NCI-H2171 (cell line): ENCODE measurements at regions not wholly inside any gene's neighbourhood (a gene's known extent, or its start where the extent isn't known, plus 50 kb on each side); places are given as distances from the start of the nearest gene placed in this dataset.

Experiments
- DNase-seq: peaks from one replicate; lab custom pipeline; 2025; lab: John Stamatoyannopoulos, UW

DNA sequence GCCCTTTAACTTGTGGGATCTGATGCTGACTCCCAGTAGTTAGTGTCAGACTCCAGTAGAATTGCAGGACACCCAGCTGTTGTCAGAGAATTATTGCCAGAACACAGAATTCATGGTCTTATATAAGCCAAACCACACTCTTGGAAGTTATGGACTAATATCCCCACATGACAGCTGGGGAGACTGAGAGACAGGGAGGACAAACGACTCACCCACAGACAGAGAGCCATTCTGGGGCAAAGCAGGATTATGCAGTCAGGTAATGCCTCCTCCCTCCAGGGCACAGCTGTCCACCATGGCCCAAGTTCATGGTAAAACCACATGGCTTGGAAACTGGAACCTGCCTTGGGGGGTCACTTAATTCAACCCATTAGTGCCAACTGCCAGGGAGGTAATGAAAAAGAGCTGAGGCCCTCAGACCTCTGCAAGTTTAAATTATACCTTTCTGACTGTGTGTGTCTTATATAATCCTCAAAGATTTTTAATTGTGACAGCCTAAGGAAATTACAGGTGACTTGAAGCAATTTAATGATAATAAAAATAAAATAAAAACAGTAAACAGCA is 299.5 kb downstream of the BUD13 start:
- DNase-seq = no peak

DNA sequence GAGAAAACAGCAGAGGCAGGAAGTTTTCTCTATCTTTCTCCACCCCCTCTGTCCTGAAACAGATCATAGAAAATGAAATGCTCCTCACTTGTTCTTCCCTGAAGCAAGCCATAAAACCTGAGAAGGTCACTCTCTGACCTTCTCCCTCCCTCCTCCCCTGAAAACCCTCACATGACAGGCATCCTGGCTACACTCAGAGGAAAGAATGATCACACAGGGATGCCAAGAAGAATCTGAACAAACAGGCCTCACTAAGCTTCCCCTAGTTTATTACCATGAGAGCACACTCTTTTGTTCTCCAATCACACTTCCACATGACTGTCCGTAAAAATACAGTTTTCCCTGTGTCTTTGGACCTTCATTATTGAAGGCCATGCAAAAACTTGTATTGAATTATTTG is 300.1 kb downstream of the BUD13 start:
- DNase-seq = no peak

DNA sequence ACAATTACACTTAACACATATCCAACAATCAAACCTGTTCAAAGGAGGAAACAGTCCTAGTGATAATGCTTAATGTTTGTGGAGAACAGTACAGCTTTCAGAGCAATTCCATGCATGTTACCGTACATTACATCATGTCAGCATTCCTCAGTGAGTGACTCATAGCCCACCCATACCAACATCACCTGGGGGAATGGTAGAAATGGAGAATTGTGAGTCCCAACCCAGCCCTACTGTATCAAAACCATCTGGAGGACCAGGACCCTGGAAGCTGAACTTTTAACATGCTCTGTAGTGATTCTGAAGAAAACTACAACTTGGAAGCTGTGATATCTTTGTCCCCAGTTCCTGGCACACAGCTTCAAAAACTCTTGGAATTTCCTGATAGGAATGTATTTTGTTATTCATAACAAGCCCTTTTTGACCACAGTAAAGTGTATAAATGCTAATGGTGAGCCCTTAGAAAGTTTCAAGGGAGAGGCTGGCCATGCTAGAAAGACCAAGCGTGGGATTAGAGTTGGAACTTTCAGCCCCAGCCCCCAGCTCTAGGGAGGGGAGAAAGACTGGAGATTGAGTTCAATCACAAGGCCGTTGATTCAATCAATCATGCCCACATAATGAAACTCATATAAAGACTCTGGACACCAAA is 301.1 kb downstream of the BUD13 start:
- no peak for DNase-seq

DNA sequence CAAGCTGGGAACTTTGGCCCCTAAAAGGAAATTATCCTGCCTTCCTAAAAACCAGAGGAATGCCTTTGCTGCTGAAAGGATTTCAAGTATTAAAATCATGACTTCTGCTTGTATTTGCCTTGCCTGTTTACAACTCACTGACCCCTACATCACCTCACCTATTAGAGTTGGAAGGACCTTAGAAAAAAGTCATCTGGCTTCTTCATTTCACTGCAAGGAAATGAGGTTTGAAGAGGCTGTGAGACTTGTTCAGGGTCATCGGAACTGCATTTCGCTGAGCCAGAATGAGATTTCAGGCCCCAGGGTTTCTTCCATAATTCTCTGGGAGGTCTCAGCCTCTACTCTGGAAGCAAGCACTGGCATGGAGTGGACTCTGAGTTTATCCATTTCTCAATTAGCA is 304.1 kb downstream of the BUD13 start:
- no peak for DNase-seq

DNA sequence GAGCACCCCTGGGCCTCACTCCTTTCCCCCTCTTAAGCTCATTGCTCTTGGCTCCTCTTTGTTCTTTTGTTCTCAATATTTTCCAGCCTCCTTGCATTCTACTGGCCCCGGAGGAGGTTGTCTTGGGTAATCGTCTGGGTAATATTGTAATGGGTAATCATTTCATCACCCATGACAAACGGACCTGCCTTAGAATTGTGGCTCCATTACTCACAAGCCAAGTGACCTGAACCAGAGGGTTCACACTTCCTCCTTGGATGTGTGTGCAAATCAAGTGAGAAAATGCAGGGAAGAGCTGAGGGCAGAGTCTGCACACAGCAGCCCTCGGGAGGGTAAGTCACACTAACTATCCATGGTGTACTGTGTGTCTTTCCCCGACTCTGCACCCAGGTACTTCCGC is 305.0 kb downstream of the BUD13 start:
- no peak for DNase-seq

DNA sequence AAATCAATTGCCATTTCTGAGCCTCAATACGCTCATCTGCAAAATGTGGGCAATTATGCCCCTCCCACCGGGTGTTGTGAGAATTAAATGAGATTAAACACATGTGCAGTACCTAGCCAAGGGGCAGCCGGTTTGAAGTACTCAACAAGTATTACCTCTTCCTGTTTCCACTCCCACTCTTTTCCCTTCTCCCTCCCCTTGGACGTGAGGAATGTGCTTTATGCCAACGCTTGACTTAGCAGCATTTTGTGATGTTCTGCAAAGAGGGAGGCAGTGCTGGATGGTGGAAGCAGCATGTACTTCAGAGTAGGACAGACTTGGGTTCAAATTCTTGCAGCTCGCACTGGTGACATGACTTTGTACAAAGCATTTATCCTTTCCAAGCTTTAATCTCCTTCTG is 306.0 kb downstream of the BUD13 start:
- DNase-seq = no peak

DNA sequence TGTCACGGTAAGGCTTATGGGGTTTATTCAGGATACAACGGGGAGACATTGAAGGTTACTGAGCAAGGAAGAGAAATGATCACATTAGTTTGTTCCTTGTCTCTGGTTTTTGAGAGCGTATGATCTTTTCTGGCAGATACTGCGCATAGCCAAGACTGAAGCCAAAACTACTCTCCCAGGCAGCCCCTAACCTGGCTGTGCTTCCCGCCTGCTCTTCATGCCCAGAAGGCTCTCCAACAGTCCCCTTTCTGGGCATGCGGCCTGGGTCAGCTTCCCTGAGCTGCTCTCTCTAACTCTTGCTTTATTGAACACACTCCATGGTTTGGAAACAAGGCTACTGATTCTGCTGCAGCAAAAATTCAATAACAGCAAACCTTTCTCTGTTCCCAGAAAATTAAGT is 306.6 kb downstream of the BUD13 start:
- no peak for DNase-seq

DNA sequence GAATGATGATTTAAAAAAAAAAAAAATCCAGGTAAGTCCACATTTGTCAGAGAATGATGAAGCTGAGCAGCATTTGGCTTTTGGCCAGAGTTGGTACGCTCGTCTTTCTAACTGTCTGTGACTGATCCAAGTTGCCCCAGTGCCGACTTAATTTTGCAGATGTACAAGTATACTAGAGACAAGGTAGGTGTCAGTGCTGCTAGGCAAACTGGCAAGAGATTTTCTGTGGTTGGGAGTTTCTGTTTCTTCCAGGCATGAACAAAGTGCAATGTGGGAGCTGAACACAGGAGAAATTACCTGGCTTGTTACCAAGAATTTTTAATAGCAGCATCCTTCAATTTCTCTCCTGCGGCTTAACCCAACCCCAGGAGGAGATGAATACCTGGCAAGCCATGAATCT is 307.7 kb downstream of the BUD13 start:
- DNase-seq = no peak

DNA sequence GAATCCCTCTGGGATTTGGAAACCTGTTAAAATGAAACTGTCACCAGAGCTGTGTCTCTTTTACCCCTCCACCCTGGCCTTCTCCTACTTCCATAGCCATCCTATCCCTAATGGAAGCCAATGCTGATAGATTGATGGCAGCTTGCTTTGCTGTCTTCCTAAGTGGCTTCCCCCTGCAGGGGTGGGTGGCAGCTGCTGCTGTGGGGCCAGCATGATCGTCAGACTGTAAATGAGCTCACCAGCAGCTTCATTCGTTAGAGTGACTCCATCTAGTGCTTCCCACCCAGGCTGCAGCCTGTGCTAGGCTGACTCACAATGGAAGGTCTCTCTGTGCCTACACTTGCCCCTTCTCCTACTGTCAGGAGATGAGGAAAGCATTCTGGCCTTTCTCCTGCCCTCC is 311.0 kb downstream of the BUD13 start:
- no peak for DNase-seq

DNA sequence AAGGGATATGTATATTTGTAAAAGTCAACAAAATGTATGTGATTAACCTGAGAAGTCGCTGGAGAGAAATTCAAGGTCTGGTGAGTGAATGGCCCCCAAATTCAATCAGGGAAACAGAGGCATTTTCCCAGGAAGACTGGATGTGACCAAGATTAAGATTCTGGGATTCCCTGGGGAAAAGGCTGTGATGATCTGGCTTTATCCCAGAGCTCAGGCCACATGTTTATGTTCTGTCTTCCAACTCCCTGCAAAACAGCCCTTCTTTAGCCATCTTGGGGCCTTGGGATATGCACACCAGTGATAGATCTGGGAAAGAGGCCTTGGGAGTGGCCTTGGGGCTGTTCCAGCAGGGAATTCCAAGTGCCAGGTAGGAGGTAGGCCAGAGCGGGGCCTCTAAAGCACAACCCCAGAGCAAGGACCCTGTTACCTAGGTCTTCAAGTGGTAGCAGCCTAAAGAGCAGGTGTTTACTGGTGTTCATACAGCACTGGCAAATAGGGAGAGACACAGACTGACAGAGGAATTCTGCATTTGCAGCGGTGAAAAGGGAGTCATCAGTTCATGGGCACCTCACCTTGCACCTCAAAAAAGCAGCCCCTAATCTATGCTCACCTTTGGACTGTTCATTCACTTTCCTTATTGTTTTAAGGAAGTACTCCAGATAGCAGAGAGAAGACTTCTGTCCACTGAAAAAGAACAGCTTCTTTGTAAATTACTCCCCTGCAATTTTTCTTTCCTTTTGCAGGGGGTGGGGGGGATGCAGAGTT is 312.4 kb downstream of the BUD13 start:
- no peak for DNase-seq

DNA sequence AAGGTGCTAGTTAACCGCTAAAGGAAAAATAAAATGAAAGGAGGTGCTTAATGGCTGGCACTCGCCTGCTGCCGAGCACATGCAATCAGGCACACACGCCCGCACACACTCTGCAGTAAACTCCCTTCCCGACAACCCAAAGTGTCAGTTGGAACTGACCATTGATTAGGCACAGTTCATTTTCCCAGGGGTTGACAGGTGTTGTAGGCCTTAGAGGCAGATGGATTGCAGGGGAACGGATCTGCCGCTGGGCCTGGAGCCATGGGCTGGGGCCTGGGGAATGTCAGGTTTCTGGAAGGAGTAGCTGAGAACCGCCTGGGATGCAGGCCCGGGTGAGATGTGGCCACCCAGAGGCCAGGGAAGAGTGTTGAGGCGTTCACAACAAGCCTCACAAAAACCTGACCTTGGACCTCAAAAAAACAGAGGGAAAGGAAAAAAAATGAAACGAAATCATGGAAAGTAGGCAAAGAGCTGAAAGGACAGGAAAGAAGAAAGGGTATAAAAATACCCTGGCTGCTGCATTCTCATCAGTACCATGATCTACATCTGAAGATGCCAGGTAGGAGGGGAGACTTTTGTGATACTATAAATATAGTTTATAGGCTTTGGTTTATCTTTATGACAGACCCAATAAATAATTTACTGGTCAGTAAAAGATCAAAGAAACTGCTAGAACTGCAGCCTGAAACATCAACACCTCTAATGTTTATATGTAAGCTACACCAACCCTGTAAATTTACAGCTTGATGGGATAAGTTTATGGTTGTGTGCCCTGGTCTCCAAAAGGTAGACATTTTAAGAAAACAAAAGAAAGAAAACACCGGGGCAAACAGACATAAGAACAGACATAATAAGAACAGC is 313.4 kb downstream of the BUD13 start:
- DNase-seq = no peak

DNA sequence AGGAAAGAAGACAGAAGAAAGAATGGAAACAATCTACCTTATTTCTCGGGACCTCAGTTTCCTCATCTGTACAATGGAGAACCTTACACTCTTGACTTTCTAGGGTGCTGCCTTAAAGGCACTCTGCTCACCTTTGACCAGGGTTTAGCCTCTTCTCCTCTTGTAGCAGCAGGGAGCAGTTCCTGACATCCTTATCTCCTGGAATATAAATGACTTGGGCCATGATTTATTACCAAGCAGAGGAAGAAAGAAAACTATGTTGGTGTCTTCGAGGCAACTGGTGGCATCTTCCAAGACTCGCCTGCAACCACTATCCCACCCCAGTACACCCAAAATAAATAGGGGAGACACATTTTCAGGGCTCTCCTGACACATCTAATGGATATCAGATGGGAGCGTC is 314.2 kb downstream of the BUD13 start:
- no peak for DNase-seq

DNA sequence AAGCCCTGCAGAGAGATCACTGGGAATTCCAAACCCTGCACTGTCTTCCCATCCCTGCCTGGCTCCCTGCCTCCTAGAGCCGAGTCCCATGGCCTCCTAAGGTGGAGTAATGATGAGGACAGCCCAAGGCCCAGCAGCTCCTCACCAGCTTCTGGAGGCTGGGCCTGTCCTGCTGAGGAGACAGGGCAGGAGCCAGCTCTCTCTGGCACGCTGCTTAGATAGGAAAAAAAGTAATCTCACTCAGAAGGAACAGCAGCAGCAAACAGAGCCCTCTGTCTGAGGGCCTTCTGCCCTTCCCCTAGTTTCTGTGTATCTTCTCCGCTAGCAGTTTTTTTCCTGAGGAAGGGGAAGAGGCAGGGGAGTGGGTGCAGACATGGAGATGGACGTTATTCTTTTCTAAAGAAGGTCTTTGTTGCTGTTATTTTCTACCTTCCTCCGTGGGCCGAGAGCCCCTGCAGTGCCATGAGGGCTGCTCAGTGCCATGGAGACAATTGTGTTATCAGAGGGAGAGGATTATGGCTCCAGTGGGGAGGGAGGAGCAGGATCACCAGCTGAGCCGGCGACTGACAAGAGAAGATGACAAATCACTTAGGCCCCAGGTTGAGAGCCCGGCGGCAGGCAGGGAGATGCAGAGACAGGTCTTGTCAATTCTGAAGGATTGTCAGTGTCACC is 315.3 kb downstream of the BUD13 start:
- DNase-seq = no peak

DNA sequence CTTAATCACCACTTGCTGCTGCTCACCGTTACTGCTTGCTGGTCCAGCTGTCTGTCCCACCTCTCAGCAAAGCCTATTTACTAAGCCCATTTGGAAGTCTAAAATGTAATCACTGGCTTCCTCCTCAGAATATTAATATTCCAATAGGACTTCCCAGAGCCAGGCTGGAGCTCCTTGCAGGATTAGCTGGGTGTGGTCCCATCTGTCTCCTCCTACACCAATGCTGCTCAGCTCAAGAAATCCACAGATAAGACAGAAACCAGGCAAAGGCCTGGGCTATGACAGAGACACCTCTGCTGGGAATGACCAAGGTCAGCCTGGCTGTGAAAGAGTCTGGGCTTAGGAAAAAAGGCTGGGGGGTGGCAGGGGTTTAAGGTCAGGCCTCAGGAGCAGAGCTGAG is 317.8 kb downstream of the BUD13 start:
- DNase-seq = no peak

DNA sequence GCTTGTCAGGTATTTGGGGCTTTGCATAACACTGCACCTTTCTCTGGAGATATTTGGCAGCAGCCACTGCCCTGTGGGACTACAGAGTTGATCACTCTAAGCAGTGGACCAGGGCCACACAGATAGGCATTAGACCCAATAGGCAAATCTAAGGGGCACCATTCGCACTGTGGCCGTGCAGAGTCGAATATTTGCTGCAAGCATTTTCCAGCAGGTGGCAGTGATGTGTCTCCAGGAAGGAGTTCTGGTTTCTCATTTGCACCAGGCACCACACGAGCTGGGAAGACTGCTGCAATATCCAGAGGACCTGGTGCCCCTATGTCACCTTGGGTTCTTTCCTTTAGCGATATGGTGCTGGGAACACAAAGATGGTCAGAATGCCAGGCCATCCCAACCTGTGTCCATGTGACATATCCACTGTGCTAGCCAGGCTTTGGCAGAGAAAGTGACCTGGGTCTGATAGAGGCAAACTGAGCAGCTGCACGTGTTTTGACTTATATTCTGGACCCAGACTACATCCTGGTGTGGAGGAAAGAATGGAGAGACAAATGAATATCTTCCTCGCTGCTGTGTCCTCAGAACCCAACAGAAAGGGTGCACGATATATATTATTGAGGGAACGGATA is 318.7 kb downstream of the BUD13 start:
- no peak for DNase-seq

DNA sequence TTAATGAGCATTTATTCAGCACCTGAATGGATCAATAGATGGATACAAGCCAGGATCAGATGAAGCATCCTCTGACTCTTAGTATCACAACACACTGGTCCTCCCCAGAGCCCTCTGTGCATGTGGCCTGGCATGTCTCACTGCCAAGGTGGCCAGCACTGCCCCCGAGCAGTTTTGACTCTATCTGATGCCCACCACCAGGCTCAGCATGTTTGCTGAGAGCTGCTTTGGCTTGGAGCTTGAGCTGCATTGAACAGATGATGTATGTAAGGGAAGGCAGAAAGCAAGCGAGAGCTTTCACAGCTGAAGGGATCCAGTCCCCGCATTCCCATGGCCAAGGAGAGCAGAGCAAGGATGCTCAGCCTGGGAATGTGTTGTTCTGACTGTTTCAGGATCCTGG is 320.3 kb downstream of the BUD13 start:
- DNase-seq = no peak

DNA sequence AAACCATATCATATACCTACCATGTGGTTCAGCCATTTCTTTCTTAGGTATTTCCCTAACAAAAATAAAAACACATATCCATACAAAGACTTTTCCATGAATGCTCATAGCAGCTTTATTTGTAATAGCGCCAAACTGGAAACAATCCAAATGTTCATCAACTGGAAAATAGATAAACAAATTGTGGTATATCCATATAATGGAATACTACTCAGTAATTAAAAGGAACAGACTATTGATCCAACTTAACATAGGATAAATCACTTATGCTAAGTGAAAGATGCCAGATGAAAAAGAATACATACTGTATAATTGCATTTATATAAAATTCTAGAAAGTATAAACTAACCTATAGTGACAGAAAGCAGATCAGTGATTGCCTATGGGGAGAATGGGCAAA is 323.3 kb downstream of the BUD13 start:
- no peak for DNase-seq

DNA sequence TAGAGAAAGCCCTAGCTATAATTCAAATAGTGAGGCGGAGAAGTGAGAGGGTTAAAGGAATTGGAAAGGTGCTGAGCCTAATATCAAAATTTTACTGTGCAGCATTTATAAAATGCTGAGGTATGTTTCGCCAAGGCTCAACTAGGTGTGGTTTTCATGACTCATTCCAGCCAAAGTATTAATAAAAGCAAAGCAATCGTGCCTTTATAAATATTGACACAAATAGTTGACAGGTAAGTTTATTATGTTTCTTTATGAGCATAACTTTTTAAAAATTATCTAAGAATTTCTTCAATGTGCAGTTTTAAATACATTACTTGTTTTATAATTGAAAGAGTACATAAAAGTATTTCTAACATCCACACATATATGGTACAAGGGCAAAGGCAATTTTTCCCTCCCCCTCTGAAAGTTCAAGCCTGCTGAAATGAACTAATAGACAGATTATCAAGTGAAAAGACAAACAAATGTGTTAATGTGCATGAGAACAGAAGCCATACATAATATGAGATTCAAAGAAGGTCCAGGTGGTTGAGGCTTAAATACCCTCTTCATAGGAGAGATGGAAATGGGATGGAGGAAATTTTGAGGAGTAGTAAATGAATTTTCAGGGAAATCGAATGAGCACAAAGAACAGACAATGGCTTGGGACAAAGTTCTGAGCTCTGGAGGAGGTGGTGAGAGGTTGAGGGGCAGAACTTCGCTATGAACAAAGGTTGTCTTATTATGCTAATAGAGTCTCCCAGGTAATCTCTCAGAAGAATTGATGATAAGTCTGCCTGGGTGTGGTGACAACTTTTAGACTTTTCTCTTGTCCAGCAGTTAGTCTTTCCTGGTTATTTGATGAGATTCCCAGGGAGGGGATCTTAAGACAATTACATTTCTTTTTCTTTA is 326.5 kb downstream of the BUD13 start:
- no peak for DNase-seq

DNA sequence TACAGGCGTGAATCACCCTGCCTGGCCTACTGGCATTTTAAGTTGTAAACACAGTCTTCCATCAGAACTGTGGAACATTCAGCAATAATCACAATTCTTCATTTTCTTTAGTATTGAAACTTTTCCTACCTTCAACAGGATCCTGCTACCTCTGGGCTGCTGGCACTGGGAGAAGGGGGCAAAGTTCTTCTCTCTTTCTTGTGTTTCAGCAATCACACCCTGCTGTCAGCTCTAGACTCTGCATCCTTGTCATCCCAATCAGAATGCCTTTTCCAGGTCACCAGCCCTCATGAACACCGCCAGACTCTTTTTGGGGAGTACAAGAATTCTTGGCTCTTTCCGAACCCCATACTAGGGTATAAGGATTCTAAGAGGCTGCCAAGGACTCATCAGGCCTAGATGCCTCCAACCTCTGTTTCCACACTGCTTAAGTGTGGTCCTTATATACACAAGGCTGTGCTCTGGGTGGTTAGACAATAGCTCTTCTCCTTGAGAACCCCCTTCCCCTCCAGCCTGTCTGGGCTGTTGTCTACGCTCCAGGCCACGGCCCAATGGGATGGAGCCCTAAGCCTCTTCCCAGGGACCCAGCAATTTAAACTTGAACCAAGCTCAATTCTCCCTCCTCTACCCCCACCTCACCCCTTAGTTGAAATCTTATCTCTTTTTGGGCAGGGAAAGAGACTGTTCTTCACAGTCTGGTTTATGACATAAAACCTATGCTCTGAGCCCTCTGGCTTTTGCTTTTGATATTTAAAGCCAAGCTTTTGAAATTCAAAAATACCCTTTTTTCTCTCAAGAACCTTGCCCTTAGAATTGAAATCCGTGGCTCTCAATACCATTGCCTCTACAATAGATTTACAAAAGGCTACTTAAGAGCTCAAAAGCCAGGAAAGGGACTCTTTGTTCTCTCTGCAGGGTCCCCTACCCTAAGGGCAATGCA is 327.4 kb downstream of the BUD13 start:
- no peak for DNase-seq
